Fibroblast of skin of left quadriceps (primary cell): ENCODE measurements at regions not wholly inside any gene's neighbourhood (a gene's known extent, or its start where the extent isn't known, plus 50 kb on each side); places are given as distances from the start of the nearest gene placed in this dataset.

Experiments
- DNase-seq, 2 experiments: peaks; one replicate each; pipeline ENCODE4 v3.0.0-alpha.2; 2013; ENCODE audit warnings: low read depth in 2 of 2

GRCh38 chr11:95318498-95318897 lies 87.5 kb upstream of the SESN3 start:
- DNase-seq: no peak

GRCh38 chr11:95308512-95309035 lies 77.6 kb upstream of the SESN3 start:
- no peak for DNase-seq

GRCh38 chr11:95307286-95307685 lies 76.3 kb upstream of the SESN3 start:
- no peak for DNase-seq

- DNase-seq: no peak
These were observed 75.8 kb upstream of the SESN3 start for GRCh38 chr11:95306801-95307200.

GRCh38 chr11:95306123-95306522 lies 75.1 kb upstream of the SESN3 start:
- no peak for DNase-seq

- no peak for DNase-seq
These were observed 74.7 kb upstream of the SESN3 start for GRCh38 chr11:95305705-95306104.

GRCh38 chr11:95304777-95305176 lies 73.8 kb upstream of the SESN3 start:
- DNase-seq: no peak

- no peak for DNase-seq
These were observed 71.2 kb upstream of the SESN3 start for GRCh38 chr11:95302211-95302610.

GRCh38 chr11:95301474-95301873 lies 70.5 kb upstream of the SESN3 start:
- no peak for DNase-seq

GRCh38 chr11:95299078-95299679 lies 68.2 kb upstream of the SESN3 start:
- peak; percentile 50 to 57 for DNase-seq

GRCh38 chr11:95297680-95298452 lies 66.9 kb upstream of the SESN3 start:
- DNase-seq: no peak

GRCh38 chr11:95296621-95297025 lies 65.6 kb upstream of the SESN3 start:
- no peak for DNase-seq

- no peak for DNase-seq
These were observed 65.2 kb upstream of the SESN3 start for GRCh38 chr11:95296165-95296564.

GRCh38 chr11:95295382-95296149 lies 64.6 kb upstream of the SESN3 start:
- no peak for DNase-seq

- no peak for DNase-seq
These were observed 63.7 kb upstream of the SESN3 start for GRCh38 chr11:95294701-95295100.

- no peak for DNase-seq
These were observed 62.1 kb upstream of the SESN3 start for GRCh38 chr11:95293116-95293515.

- DNase-seq: no peak
These were observed 60.9 kb upstream of the SESN3 start for GRCh38 chr11:95291946-95292345.

- DNase-seq: no peak
These were observed 58.5 kb upstream of the SESN3 start for GRCh38 chr11:95289378-95290101.

- no peak for DNase-seq
These were observed 53.4 kb upstream of the SESN3 start for GRCh38 chr11:95284057-95285052.

- DNase-seq: peak in 1 of 2 experiments; percentile 11
These were observed 52.6 kb upstream of the SESN3 start for GRCh38 chr11:95283650-95284049.

- DNase-seq: no peak
These were observed 52.1 kb upstream of the SESN3 start for GRCh38 chr11:95283146-95283545.
